ENCODE measurements at regions not wholly inside any gene's neighbourhood (a gene's known extent, or its start where the extent isn't known, plus 50 kb on each side); places are given as distances from the start of the nearest gene placed in this dataset.

- no peak overlapping the region for H3K4me3 Mint-ChIP-seq
- H3K27me3 Mint-ChIP-seq (ENCODE audit: low read depth) = no peaks in the 10 kb centered on the region
- no peak for DNase-seq
- ATAC-seq = no peak
- peaks cover 3% of the 10 kb centered on the region for H3K9me3 Mint-ChIP-seq
- no peaks in the 10 kb centered on the region for H3K4me1 Mint-ChIP-seq (ENCODE audit: low read depth)
- no peaks in the 10 kb centered on the region for H3K36me3 Mint-ChIP-seq (ENCODE audit: insufficient read depth)
These were observed 445.5 kb downstream of the PCDH10 start for GRCh38 chr4:133594390-133595207.

GRCh38 chr4:133593764-133594163, 444.7 kb downstream of the PCDH10 start:
- Mint-ChIP-seq H3K9me3 (peaks cover 3% of the 10 kb centered on the region), H3K4me1 (ENCODE audit: low read depth) (no peaks in the 10 kb centered on the region), H3K4me3 (no peak overlapping the region), H3K27me3 (ENCODE audit: low read depth) (no peaks in the 10 kb centered on the region), H3K36me3 (ENCODE audit: insufficient read depth) (no peaks in the 10 kb centered on the region)
- ATAC-seq (no peak), DNase-seq (no peak)

- DNase-seq = no peak
- no peak for ATAC-seq
- Mint-ChIP-seq H3K4me1 (ENCODE audit: low read depth) (no peaks in the 10 kb centered on the region), H3K4me3 (no peak overlapping the region), H3K9me3 (peaks cover 3% of the 10 kb centered on the region), H3K36me3 (ENCODE audit: insufficient read depth) (no peaks in the 10 kb centered on the region), H3K27me3 (ENCODE audit: low read depth) (no peaks in the 10 kb centered on the region)
These were observed 443.5 kb downstream of the PCDH10 start for GRCh38 chr4:133592591-133592990.

- no peaks in the 10 kb centered on the region for H3K27me3 Mint-ChIP-seq (ENCODE audit: low read depth)
- H3K9me3 Mint-ChIP-seq = peaks cover 3% of the 10 kb centered on the region
- H3K4me3 Mint-ChIP-seq = no peak overlapping the region
- no peaks in the 10 kb centered on the region for H3K36me3 Mint-ChIP-seq (ENCODE audit: insufficient read depth)
- ATAC-seq (no peak), DNase-seq (no peak)
- no peaks in the 10 kb centered on the region for H3K4me1 Mint-ChIP-seq (ENCODE audit: low read depth)
These were observed 443.0 kb downstream of the PCDH10 start for GRCh38 chr4:133592106-133592505.

GRCh38 chr4:133588306-133588705, 439.2 kb downstream of the PCDH10 start:
- DNase-seq = no peak
- no peaks in the 10 kb centered on the region for H3K36me3 Mint-ChIP-seq (ENCODE audit: insufficient read depth)
- H3K9me3 Mint-ChIP-seq = no peaks in the 10 kb centered on the region
- H3K4me3 Mint-ChIP-seq = no peak overlapping the region
- no peaks in the 10 kb centered on the region for H3K4me1 Mint-ChIP-seq (ENCODE audit: low read depth)
- ATAC-seq = no peak
- no peaks in the 10 kb centered on the region for H3K27me3 Mint-ChIP-seq (ENCODE audit: low read depth)

- Mint-ChIP-seq H3K36me3 (ENCODE audit: insufficient read depth) (no peaks in the 10 kb centered on the region), H3K9me3 (no peaks in the 10 kb centered on the region), H3K4me1 (ENCODE audit: low read depth) (no peaks in the 10 kb centered on the region), H3K4me3 (no peak overlapping the region), H3K27me3 (ENCODE audit: low read depth) (no peaks in the 10 kb centered on the region)
- ATAC-seq (no peak), DNase-seq (no peak)
These were observed 436.2 kb downstream of the PCDH10 start for GRCh38 chr4:133585323-133585722.

GRCh38 chr4:133584714-133585113, 435.6 kb downstream of the PCDH10 start:
- Mint-ChIP-seq H3K4me1 (ENCODE audit: low read depth) (no peaks in the 10 kb centered on the region), H3K36me3 (ENCODE audit: insufficient read depth) (no peaks in the 10 kb centered on the region), H3K27me3 (ENCODE audit: low read depth) (no peaks in the 10 kb centered on the region), H3K4me3 (no peak overlapping the region), H3K9me3 (peaks cover 5% of the 10 kb centered on the region)
- ATAC-seq (no peak), DNase-seq (no peak)

GRCh38 chr4:133581996-133582619, 433.0 kb downstream of the PCDH10 start:
- no peak for ATAC-seq

GRCh38 chr4:133574248-133574647, 425.2 kb downstream of the PCDH10 start:
- Mint-ChIP-seq H3K36me3 (ENCODE audit: insufficient read depth) (no peaks in the 10 kb centered on the region), H3K27me3 (ENCODE audit: low read depth) (no peaks in the 10 kb centered on the region), H3K9me3 (peaks cover 5% of the 10 kb centered on the region), H3K4me1 (ENCODE audit: low read depth) (no peaks in the 10 kb centered on the region), H3K4me3 (no peak overlapping the region)
- DNase-seq = no peak
- no peak for ATAC-seq

More at GRCh38 chr4:133581996-133582619, 433.0 kb downstream of the PCDH10 start:
- no peak overlapping the region for H3K4me3 Mint-ChIP-seq
- H3K4me1 Mint-ChIP-seq (ENCODE audit: low read depth) = no peaks in the 10 kb centered on the region
- H3K9me3 Mint-ChIP-seq = peaks cover 10% of the 10 kb centered on the region
- H3K27me3 Mint-ChIP-seq (ENCODE audit: low read depth) = no peaks in the 10 kb centered on the region
- no peak for DNase-seq
- H3K36me3 Mint-ChIP-seq (ENCODE audit: insufficient read depth) = no peaks in the 10 kb centered on the region

- DNase-seq = no peak
- Mint-ChIP-seq H3K4me3 (no peak overlapping the region), H3K27me3 (ENCODE audit: low read depth) (no peaks in the 10 kb centered on the region), H3K9me3 (peaks cover 9% of the 10 kb centered on the region), H3K4me1 (ENCODE audit: low read depth) (no peaks in the 10 kb centered on the region), H3K36me3 (ENCODE audit: insufficient read depth) (no peaks in the 10 kb centered on the region)
- no peak for ATAC-seq
These were observed 416.3 kb downstream of the PCDH10 start for GRCh38 chr4:133565379-133565778.

- no peaks in the 10 kb centered on the region for H3K36me3 Mint-ChIP-seq (ENCODE audit: insufficient read depth)
- H3K27me3 Mint-ChIP-seq (ENCODE audit: low read depth) = no peaks in the 10 kb centered on the region
- no peak overlapping the region for H3K4me3 Mint-ChIP-seq
- ATAC-seq = no peak
- no peaks in the 10 kb centered on the region for H3K4me1 Mint-ChIP-seq (ENCODE audit: low read depth)
- DNase-seq = no peak
- peaks cover 6% of the 10 kb centered on the region for H3K9me3 Mint-ChIP-seq
These were observed 410.9 kb downstream of the PCDH10 start for GRCh38 chr4:133559987-133560386.

GRCh38 chr4:133555671-133556070, 406.6 kb downstream of the PCDH10 start:
- H3K4me3 Mint-ChIP-seq = no peak overlapping the region
- ATAC-seq (no peak), DNase-seq (no peak)
- H3K4me1 Mint-ChIP-seq (ENCODE audit: low read depth) = no peaks in the 10 kb centered on the region
- no peaks in the 10 kb centered on the region for H3K27me3 Mint-ChIP-seq (ENCODE audit: low read depth)
- no peaks in the 10 kb centered on the region for H3K9me3 Mint-ChIP-seq
- H3K36me3 Mint-ChIP-seq (ENCODE audit: insufficient read depth) = no peaks in the 10 kb centered on the region

GRCh38 chr4:133550436-133550835, 401.3 kb downstream of the PCDH10 start:
- no peak for DNase-seq
- no peak for ATAC-seq
- no peaks in the 10 kb centered on the region for H3K27me3 Mint-ChIP-seq (ENCODE audit: low read depth)
- no peaks in the 10 kb centered on the region for H3K9me3 Mint-ChIP-seq
- H3K4me3 Mint-ChIP-seq = no peak overlapping the region
- no peaks in the 10 kb centered on the region for H3K4me1 Mint-ChIP-seq (ENCODE audit: low read depth)
- no peaks in the 10 kb centered on the region for H3K36me3 Mint-ChIP-seq (ENCODE audit: insufficient read depth)

GRCh38 chr4:133544097-133544496, 395.0 kb downstream of the PCDH10 start:
- H3K27me3 Mint-ChIP-seq (ENCODE audit: low read depth) = no peaks in the 10 kb centered on the region
- H3K4me3 Mint-ChIP-seq = no peak overlapping the region
- peaks cover 8% of the 10 kb centered on the region for H3K9me3 Mint-ChIP-seq
- no peaks in the 10 kb centered on the region for H3K4me1 Mint-ChIP-seq (ENCODE audit: low read depth)
- DNase-seq = no peak
- no peak for ATAC-seq
- no peaks in the 10 kb centered on the region for H3K36me3 Mint-ChIP-seq (ENCODE audit: insufficient read depth)

- Mint-ChIP-seq H3K4me1 (ENCODE audit: low read depth) (no peaks in the 10 kb centered on the region), H3K27me3 (ENCODE audit: low read depth) (no peaks in the 10 kb centered on the region), H3K36me3 (ENCODE audit: insufficient read depth) (no peaks in the 10 kb centered on the region), H3K4me3 (no peak overlapping the region), H3K9me3 (no peaks in the 10 kb centered on the region)
- DNase-seq = no peak
- no peak for ATAC-seq
These were observed 388.7 kb downstream of the PCDH10 start for GRCh38 chr4:133537780-133538281.

All from activated T-cell treated with anti-CD3 and anti-CD28 coated beads, Interleukin-2, amount 50 U/mL, for 4 hours (primary cell).